ENCODE measurements at regions not wholly inside any gene's neighbourhood (a gene's known extent, or its start where the extent isn't known, plus 50 kb on each side); places are given as distances from the start of the nearest gene placed in this dataset.
A peak's percentile ranks its signal among the peaks of the same experiment; 100 is the strongest.
"Not testable (repeated sequence)": the region's sequence is repeated elsewhere in the genome, so short reads cannot be mapped to it uniquely, and the experiment has no call there.

DNA sequence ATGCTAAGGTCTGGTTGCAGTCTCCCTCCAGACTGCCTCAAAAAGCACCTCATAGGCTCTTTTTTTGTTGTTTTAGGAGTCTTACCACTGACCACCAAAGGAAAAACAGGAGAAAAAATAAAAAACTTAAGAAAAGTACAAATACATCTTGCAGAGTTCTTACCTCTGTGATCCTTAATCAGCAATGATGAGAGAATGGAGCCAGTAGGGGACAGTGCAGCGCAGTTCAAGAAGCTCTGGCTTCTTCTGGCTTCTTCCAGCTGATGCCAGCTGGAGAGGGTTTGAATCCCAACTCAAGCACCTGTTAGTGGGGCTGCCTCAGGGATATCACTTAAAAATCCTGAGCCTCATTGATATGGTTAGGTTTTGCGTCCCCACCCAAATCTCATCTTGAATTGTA is 223.3 kb upstream of the ISX start:
- H3K9me2 ChIP-seq (ENCODE audit: insufficient read depth): no peaks in the 10 kb centered on the region
- ChIA-PET CTCF (no interaction called here), POLR2A (no interaction called here), RAD21 (ENCODE audit: low non-redundant PET in 1 of 2, low total read pairs in 2 of 2, uncharacterized antibody in 2 of 2, unreplicated experiment in 2 of 2) (no interaction called here)
- H3K9me3 ChIP-seq (ENCODE audit: control insufficient read depth in 1 of 2, insufficient read depth in 1 of 2, low read depth in 1 of 2, low read length in 2 of 2): no peaks in the 10 kb centered on the region
- intact Hi-C loops (cut with micrococcal nuclease): no loop called here
- ATAC-seq (no peak), DNase-seq (ENCODE audit: low read depth, low spot score) (no peak)
- no peaks in the 10 kb centered on the region for H3K4me1 ChIP-seq (ENCODE audit: control insufficient read depth in 1 of 2, insufficient read depth in 2 of 2, low read length in 2 of 2)
- H3K9ac ChIP-seq (ENCODE audit: low read length): no peak overlapping the region
- no peak overlapping the region for H3K27ac ChIP-seq (ENCODE audit: low read depth, low read length)
- H3K27me3 ChIP-seq (ENCODE audit: insufficient read depth, low read length): no peaks in the 10 kb centered on the region
- no peaks in the 10 kb centered on the region for H4K20me1 ChIP-seq (ENCODE audit: insufficient read depth)
- no peak for TF ChIP-seq SRF (IDR thresholded peaks at IDR 0.05; ENCODE audit: low read depth)
- 0 out of 6 replicates have a peak, but pooled peaks of 1 of the 3 experiments have one; percentile 9 for TF ChIP-seq CTCF (IDR thresholded peaks at IDR 0.05 in 2 of 3, conservative IDR thresholded peaks at IDR 0.05 in 1 of 3; ENCODE audit: borderline replicate concordance in 1 of 3, insufficient read depth in 1 of 3, low read depth in 2 of 3, low read length in 2 of 3)
- peak; percentile 9; the same call in 1 of the 2 replicates for TF ChIP-seq RAD21 (IDR thresholded peaks at IDR 0.05; ENCODE audit: low read depth)
- TF ChIP-seq ZNF274 (IDR thresholded peaks at IDR 0.05; ENCODE audit: low read depth, low read length): no peak
- H3K4me2 ChIP-seq (ENCODE audit: low read length): no peak overlapping the region
- H3K4me3 ChIP-seq (replicated peaks in 1 of 2; ENCODE audit: low read depth in 1 of 2, low read length in 2 of 2): no peak overlapping the region
- no peak overlapping the region for H2AFZ ChIP-seq (ENCODE audit: low read depth, low read length, poor library complexity, severe bottlenecking)
- H3K79me2 ChIP-seq (ENCODE audit: insufficient read depth, low read length): no peaks in the 10 kb centered on the region
- no peaks in the 10 kb centered on the region for H3K36me3 ChIP-seq (ENCODE audit: control insufficient read depth in 1 of 2, insufficient read depth in 2 of 2, low read length in 2 of 2)
- BruUV-seq (replicated peaks): no TSS peak

DNA sequence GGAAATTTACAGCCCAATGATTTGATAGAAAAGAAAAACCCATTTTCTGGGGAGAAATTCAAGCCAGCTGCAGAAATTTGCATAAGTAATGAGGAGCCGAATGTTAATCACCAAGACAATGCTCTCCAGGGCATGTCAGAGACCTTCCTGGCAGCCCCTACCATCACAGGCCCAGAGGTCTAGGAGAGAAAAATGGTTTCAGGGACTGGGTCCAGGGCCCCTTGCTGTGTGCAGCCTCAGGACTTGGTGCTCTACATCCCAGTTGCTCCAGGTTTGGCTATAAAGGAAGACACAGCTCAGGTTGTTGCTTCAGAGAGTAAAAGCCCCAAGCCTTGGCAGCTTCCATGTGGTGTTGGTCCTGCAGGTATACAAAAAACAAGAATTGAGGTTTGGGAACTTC is 222.2 kb upstream of the ISX start:
- H3K79me2 ChIP-seq (ENCODE audit: insufficient read depth, low read length); intact Hi-C loops (cut with micrococcal nuclease); H2AFZ ChIP-seq (ENCODE audit: low read depth, low read length, poor library complexity, severe bottlenecking); CTCF ChIA-PET; H3K36me3 ChIP-seq (ENCODE audit: control insufficient read depth in 1 of 2, insufficient read depth in 2 of 2, low read length in 2 of 2); H3K4me1 ChIP-seq (ENCODE audit: control insufficient read depth in 1 of 2, insufficient read depth in 2 of 2, low read length in 2 of 2); H3K27me3 ChIP-seq (ENCODE audit: insufficient read depth, low read length); H4K20me1 ChIP-seq (ENCODE audit: insufficient read depth); RAD21 ChIA-PET (ENCODE audit: low non-redundant PET in 1 of 2, low total read pairs in 2 of 2, uncharacterized antibody in 2 of 2, unreplicated experiment in 2 of 2); DNase-seq (ENCODE audit: low read depth, low spot score); H3K9me3 ChIP-seq (ENCODE audit: control insufficient read depth in 1 of 2, insufficient read depth in 1 of 2, low read depth in 1 of 2, low read length in 2 of 2); POLR2A ChIA-PET; H3K9ac ChIP-seq (ENCODE audit: low read length); H3K4me3 ChIP-seq (replicated peaks in 1 of 2; ENCODE audit: low read depth in 1 of 2, low read length in 2 of 2); H3K27ac ChIP-seq (ENCODE audit: low read depth, low read length); H3K4me2 ChIP-seq (ENCODE audit: low read length); H3K9me2 ChIP-seq (ENCODE audit: insufficient read depth); ATAC-seq; BruUV-seq (replicated peaks): not testable (repeated sequence)
